ENCODE measurements at regions not wholly inside any gene's neighbourhood (a gene's known extent, or its start where the extent isn't known, plus 50 kb on each side); places are given as distances from the start of the nearest gene placed in this dataset.

DNA sequence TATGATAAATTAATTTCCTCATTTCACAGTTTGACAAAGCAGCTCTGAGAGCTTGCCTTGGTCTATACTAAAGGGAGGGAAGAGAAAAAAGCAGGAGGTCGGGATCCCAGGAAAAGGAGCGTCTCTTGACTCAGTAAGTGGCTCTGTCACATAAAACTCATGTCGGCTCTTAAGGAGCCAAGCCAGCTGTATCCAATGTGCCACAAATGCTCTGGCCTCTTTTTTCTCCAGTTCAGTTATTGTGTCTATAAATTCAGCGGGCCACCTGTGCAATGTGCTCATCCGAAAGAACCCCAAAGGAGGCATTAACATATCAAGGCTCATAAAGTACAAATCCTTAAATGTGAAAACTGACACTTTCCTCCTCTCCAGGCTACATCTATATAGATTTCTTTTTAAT lies 337.7 kb upstream of the FAM241A start:
- no peak for DNase-seq (ENCODE audit: low read depth)
- no peak overlapping the region for H3K4me3 ChIP-seq (ENCODE audit: low read depth, low read length)
- TF ChIP-seq, protein P1, sequence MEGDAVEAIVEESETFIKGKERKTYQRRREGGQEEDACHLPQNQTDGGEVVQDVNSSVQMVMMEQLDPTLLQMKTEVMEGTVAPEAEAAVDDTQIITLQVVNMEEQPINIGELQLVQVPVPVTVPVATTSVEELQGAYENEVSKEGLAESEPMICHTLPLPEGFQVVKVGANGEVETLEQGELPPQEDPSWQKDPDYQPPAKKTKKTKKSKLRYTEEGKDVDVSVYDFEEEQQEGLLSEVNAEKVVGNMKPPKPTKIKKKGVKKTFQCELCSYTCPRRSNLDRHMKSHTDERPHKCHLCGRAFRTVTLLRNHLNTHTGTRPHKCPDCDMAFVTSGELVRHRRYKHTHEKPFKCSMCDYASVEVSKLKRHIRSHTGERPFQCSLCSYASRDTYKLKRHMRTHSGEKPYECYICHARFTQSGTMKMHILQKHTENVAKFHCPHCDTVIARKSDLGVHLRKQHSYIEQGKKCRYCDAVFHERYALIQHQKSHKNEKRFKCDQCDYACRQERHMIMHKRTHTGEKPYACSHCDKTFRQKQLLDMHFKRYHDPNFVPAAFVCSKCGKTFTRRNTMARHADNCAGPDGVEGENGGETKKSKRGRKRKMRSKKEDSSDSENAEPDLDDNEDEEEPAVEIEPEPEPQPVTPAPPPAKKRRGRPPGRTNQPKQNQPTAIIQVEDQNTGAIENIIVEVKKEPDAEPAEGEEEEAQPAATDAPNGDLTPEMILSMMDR (IDR thresholded peaks at IDR 0.05; ENCODE audit: insufficient read depth, low read length): no peak

DNA sequence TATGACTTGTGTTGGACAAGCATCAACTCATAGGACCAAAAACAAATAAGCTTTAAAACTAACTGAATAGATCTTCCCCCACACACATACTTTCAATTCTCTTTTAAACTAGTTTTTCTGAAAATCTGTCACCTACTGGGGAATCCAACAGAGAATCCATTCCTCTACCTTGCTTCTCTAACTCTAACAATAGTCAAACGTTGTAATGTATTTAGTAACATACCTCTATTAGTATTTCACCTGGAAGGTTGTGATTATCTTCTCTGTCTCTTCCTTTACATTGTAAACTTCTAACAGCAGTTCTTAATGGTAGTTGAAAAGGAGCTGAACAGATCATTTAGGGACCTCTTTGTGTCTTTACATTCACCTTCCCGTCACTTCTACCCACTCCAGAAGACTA lies 337.1 kb upstream of the FAM241A start:
- TF ChIP-seq, protein P1 (IDR thresholded peaks at IDR 0.05; ENCODE audit: insufficient read depth, low read length): no peak
- H3K4me3 ChIP-seq (ENCODE audit: low read depth, low read length): no peak overlapping the region
- DNase-seq (ENCODE audit: low read depth): no peak

DNA sequence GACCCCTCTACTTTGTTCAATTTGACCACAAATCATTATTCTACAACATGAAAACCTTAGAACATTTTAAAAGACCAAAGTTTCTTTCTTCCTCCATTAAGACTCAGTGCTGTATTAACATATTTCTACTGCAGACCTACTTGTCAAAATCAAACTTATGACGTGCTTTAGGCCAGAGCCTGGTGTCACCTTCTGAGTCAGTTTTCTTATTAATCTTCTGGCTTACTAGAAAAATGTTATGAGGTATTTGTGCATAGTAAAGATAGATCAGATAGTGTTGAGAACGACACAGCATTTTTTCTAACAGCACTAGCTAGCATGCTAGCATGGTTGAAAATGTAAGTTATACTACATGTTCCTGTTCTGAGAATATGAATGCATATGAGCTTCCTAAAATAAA lies 333.6 kb upstream of the FAM241A start:
- DNase-seq (ENCODE audit: low read depth): no peak
- TF ChIP-seq, protein P1 (IDR thresholded peaks at IDR 0.05; ENCODE audit: insufficient read depth, low read length): no peak
- H3K4me3 ChIP-seq (ENCODE audit: low read depth, low read length): no peak overlapping the region

DNA sequence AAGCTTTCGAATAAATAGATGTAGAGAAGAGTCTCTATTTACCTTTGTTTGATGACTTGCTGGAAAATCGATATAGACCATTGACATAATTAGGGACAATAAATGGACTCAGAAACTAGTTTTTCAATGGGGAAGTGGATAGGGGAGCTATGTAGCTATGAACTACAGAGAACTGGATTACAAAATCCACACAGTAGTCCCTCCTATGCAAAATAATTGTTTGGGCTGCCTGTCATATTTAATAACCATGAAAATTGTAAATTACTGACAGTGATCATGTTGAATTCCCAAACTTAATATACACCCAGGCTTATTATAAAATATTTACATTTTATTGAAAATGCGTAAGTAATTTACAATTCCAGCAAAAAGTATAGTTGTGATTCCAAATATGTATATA lies 333.1 kb upstream of the FAM241A start:
- TF ChIP-seq, protein P1 (IDR thresholded peaks at IDR 0.05; ENCODE audit: insufficient read depth, low read length): no peak
- no peak overlapping the region for H3K4me3 ChIP-seq (ENCODE audit: low read depth, low read length)
- no peak for DNase-seq (ENCODE audit: low read depth)

DNA sequence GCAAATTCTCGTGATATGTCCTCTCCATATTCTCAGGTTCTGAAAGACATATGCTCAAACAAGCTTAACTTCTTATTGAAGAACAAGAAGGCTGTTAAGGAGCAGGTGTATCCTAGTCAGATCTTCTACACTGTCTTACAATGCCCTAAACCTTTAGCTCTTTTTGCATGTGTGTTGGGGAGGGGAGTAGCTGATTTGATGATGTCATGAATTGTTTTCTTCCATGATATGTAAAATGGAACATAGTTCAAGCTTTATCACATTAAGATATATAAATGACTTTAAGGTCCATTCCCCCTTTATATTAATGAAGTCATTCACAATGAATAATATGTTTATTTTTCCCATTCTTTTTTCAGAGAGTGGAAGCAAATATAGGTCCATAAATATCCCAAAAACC lies 332.5 kb upstream of the FAM241A start:
- no peak for DNase-seq (ENCODE audit: low read depth)
- H3K4me3 ChIP-seq (ENCODE audit: low read depth, low read length): no peak overlapping the region
- TF ChIP-seq, protein P1 (IDR thresholded peaks at IDR 0.05; ENCODE audit: insufficient read depth, low read length): no peak

DNA sequence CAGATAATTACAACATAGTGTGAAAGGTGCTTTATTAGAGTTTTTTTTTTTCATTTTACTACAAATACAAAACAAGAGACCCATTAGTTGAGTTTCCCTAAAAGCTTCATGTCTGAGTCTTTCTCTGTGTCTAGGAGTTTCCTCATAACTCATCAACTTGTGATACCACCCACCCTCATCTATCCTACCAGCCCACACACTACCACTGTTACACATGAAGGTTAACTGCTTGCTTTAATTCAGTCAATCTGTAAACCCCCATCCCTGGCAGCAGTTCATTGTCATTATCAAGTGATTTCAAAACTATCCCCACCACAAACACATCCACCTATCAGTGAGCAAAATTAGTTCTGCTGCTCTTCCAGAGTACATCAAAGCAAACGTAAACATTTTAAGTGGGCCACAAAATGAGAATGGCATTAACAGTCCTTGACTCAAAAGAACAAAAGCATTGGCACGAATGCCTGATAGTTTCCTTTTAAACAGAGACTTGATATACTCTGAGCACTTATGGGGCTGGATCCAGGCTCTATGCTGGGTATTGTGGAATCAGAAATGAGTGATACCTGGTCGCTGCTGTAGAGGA lies 331.6 kb upstream of the FAM241A start:
- DNase-seq (ENCODE audit: low read depth): no peak
- no peak overlapping the region for H3K4me3 ChIP-seq (ENCODE audit: low read depth, low read length)
- TF ChIP-seq, protein P1 (IDR thresholded peaks at IDR 0.05; ENCODE audit: insufficient read depth, low read length): no peak

DNA sequence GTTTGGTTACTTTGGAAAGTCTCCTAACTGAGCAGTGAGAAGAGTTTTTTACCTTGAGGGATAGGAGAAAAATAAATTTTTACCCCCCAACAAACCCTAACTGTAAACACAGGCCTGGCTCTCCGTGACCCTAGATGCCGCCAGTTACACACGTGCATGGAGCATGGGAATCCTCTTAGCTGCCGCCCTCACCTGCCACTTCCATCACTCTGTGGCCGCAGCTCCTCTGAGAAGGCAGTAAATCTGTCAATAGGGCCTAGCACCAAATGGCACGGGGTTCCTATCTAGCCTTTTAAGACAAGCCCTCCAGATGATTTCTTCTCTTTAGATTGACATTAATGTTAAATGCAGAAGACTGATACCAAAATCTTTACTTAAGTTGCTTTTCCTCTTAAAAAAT lies 330.3 kb upstream of the FAM241A start:
- TF ChIP-seq, protein P1 (IDR thresholded peaks at IDR 0.05; ENCODE audit: insufficient read depth, low read length): no peak
- no peak for DNase-seq (ENCODE audit: low read depth)
- H3K4me3 ChIP-seq (ENCODE audit: low read depth, low read length): no peak overlapping the region
